Natural killer cell (primary cell): ENCODE measurements at regions not wholly inside any gene's neighbourhood (a gene's known extent, or its start where the extent isn't known, plus 50 kb on each side); places are given as distances from the start of the nearest gene placed in this dataset.

Source experiments
- ATAC-seq, 3 donors: fragments of 150-1000 bp in 2 of 3; fragments of 200-7000 bp in 1 of 3; cut with Tn5 transposase; 1 replicate in 1 of 3; 2 replicates in 2 of 3; pipeline ENCODE4 v1.10.0; 2021; ENCODE audit warnings: mild to moderate bottlenecking in 2 of 3, moderate library complexity in 2 of 3
- DNase-seq, 2 donors: peaks; one replicate each; pipeline versions ENCODE4 v3.0.0 to v3.0.0-alpha.2; 2013 to 2021; ENCODE audit warnings: mixed read lengths in 1 of 2
- H3K27ac ChIP-seq: one replicate; pipeline ENCODE4 v1.5.1; 2013; ENCODE audit warnings: mild to moderate bottlenecking, low read length
- H3K27me3 ChIP-seq: one replicate; pipeline ENCODE4 v1.6.1; 2013; ENCODE audit warnings: low read length; ENCODE audit not compliant: control insufficient read depth, insufficient read depth
- H3K36me3 ChIP-seq: one replicate; pipeline ENCODE4 v1.6.1; 2013; ENCODE audit warnings: low read length; ENCODE audit not compliant: control insufficient read depth, insufficient read depth
- H3K4me1 ChIP-seq: one replicate; pipeline ENCODE4 v1.6.1; 2013; ENCODE audit warnings: low read length; ENCODE audit not compliant: control insufficient read depth, insufficient read depth
- H3K4me3 ChIP-seq: one replicate; pipeline ENCODE4 v1.5.1; 2013; ENCODE audit warnings: low read length
- H3K9me3 ChIP-seq: one replicate; pipeline ENCODE4 v1.6.1; 2013; ENCODE audit warnings: low read length; ENCODE audit not compliant: control insufficient read depth, insufficient read depth
- H3K27ac Mint-ChIP-seq, 2 donors: one replicate each; pipeline ENCODE4 v1.8.0; 2022; ENCODE audit warnings: mild to moderate bottlenecking in 2 of 2, mixed read lengths in 2 of 2, moderate library complexity in 1 of 2
- H3K27me3 Mint-ChIP-seq, 2 donors: one replicate each; pipeline ENCODE4 v1.8.0; 2022; ENCODE audit warnings: low read depth in 2 of 2, mixed read lengths in 2 of 2
- H3K36me3 Mint-ChIP-seq: one replicate; pipeline ENCODE4 v1.8.0; 2022; ENCODE audit warnings: mixed read lengths
- H3K4me1 Mint-ChIP-seq, 2 donors: one replicate each; pipeline ENCODE4 v1.8.0; 2022; ENCODE audit warnings: mixed read lengths in 2 of 2
- H3K4me3 Mint-ChIP-seq: one replicate; pipeline ENCODE4 v1.8.0; 2022; ENCODE audit warnings: mild to moderate bottlenecking, moderate library complexity, mixed read lengths
- H3K9me3 Mint-ChIP-seq, 2 donors: one replicate each; pipeline ENCODE4 v1.8.0; 2022; ENCODE audit warnings: mixed read lengths in 2 of 2
- WGBS: methylation state at CpG from one replicate; pipeline ENCODE4 v1.1.7; 2013; ENCODE audit warnings: missing lambda C conversion rate; ENCODE audit not compliant: insufficient coverage; 5-methylcytosine and 5-hydroxymethylcytosine counted together
- intact Hi-C: fragments of 100-400 bp; cut with micrococcal nuclease; formaldehyde crosslinking; loops from one replicate; pipeline ENCODE4 v1.14.2; 2022
- TF ChIP-seq, protein P1 (sequence below): fragments of 200-600 bp; IDR thresholded peaks from one replicate; pipeline ENCODE4 v1.8.0; 2022; ENCODE audit warnings: antibody characterized with exemption

DNA sequence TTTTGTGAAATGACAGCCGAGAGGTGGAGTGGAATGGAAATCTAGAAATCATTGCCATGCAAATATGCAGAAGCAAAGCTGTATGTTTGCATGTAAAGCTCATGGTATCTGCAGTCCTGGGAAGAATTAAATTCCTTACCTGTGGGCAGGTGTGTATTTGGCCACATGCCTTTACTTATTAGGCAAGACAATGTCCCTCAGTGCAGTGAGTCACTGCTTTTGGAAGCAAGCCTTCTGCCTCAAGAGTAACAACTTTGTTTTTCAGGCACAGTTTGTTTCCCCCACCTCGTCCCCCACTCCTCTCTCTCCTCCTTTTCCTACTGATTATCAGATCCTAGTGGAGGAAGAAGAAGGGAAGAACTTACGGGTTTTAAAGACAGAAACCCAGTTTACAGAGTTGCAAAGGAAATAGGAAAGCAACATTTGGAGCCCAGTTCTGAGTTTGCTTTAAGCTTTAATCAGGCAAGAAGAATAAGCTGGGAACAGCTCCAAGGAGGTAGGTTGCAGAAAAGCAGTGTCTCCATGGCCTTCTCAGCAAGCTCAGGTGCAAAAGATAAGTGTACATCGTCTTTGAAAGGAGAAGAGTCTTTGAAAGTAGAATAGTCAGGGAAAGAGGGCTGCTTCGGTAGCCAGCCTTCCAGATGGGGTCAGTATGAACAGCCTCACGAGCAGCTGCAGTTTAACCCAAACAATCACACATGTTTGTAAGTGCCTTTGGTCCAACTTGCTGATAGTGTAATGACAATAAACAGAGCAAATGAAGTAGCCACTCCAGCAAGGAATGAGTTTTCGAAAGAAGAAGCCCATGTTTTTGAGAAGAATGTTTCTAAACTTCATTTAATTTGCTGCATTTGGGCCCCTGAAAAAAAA, 190.1 kb downstream of the KLF5 start:
- intact Hi-C loops: no loop called here

DNA sequence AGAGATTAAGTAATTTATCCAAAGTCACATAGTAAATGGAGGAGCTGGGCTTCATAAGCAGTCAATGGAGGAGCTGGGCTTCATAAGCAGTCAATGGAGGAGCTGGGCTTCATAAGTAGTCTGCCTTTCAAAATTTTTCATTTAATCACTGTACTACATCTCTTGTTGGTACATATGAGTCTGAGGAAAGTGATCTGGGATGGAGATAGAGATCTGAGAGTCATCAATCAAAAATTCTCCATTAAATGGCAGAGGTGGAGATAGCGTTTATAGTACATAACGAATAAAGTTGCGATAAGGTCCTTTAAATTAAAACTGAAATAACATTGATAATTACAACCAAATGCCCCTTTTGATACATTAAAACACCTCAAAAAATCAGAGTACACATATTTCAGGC, 189.3 kb downstream of the KLF5 start:
- ATAC-seq: no peak
- DNase-seq: no peak
- intact Hi-C loops: no loop called here

More for the DNA sequence above, 190.1 kb downstream of the KLF5 start:
- H3K4me1 Mint-ChIP-seq: no peaks in the 10 kb centered on the region
- H3K4me3 Mint-ChIP-seq: no peak overlapping the region
- no peaks in the 10 kb centered on the region for H3K4me1 ChIP-seq
- H3K27me3 ChIP-seq: no peaks in the 10 kb centered on the region
- no peak overlapping the region for H3K27ac Mint-ChIP-seq
- H3K27me3 Mint-ChIP-seq: peaks cover 3 to 24% of the 10 kb centered on the region in 2 donors
- no peak overlapping the region for H3K4me3 ChIP-seq
- no peak for DNase-seq
- WGBS: 77% methylated on average over 6 of the region's 7 CpGs
- no peak for ATAC-seq
- no peaks in the 10 kb centered on the region for H3K36me3 ChIP-seq
- TF ChIP-seq, protein P1, sequence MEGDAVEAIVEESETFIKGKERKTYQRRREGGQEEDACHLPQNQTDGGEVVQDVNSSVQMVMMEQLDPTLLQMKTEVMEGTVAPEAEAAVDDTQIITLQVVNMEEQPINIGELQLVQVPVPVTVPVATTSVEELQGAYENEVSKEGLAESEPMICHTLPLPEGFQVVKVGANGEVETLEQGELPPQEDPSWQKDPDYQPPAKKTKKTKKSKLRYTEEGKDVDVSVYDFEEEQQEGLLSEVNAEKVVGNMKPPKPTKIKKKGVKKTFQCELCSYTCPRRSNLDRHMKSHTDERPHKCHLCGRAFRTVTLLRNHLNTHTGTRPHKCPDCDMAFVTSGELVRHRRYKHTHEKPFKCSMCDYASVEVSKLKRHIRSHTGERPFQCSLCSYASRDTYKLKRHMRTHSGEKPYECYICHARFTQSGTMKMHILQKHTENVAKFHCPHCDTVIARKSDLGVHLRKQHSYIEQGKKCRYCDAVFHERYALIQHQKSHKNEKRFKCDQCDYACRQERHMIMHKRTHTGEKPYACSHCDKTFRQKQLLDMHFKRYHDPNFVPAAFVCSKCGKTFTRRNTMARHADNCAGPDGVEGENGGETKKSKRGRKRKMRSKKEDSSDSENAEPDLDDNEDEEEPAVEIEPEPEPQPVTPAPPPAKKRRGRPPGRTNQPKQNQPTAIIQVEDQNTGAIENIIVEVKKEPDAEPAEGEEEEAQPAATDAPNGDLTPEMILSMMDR: no peak
- no peak overlapping the region for H3K27ac ChIP-seq
- H3K9me3 Mint-ChIP-seq: no peaks in the 10 kb centered on the region
- no peaks in the 10 kb centered on the region for H3K36me3 Mint-ChIP-seq
- no peaks in the 10 kb centered on the region for H3K9me3 ChIP-seq

DNA sequence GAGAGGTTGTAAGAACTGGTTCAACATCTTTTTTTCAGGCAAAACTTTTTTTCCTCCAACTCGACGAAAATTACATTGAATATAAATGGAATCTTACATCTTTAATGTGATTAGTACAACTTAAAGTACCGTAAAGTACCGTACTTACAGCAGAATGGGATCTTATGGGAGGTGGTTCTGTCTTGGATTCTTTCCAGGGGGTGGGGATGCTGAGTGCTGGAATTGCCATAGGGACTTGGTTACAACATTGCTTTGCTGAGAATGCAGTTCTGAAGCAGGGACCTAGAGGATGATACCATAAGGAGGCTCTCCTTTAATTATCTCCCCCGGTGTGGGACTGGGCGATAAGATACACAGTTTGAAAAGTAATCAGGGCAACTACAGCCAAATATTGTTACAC, 186.4 kb downstream of the KLF5 start:
- DNase-seq (no peak), ATAC-seq (no peak)
- no peaks in the 10 kb centered on the region for H3K9me3 ChIP-seq
- intact Hi-C loops: no loop called here
- no peaks in the 10 kb centered on the region for H3K4me1 ChIP-seq
- Mint-ChIP-seq H3K27me3 (peaks cover 3 to 16% of the 10 kb centered on the region in 2 donors), H3K4me3 (no peak overlapping the region), H3K4me1 (no peaks in the 10 kb centered on the region), H3K36me3 (no peaks in the 10 kb centered on the region), H3K27ac (no peak overlapping the region), H3K9me3 (no peaks in the 10 kb centered on the region)
- H3K27ac ChIP-seq: no peak overlapping the region
- 97% methylated on average over 4 of the region's 6 CpGs for WGBS
- no peak overlapping the region for H3K4me3 ChIP-seq
- H3K27me3 ChIP-seq: no peaks in the 10 kb centered on the region
- no peaks in the 10 kb centered on the region for H3K36me3 ChIP-seq
- TF ChIP-seq, protein P1: no peak

More for the DNA sequence above, 189.3 kb downstream of the KLF5 start:
- Histone ChIP-seq H3K36me3 (no peaks in the 10 kb centered on the region), H3K9me3 (no peaks in the 10 kb centered on the region), H3K4me3 (no peak overlapping the region), H3K27ac (no peak overlapping the region), H3K4me1 (no peaks in the 10 kb centered on the region), H3K27me3 (no peaks in the 10 kb centered on the region)
- H3K36me3 Mint-ChIP-seq: no peaks in the 10 kb centered on the region
- H3K4me3 Mint-ChIP-seq: no peak overlapping the region
- TF ChIP-seq, protein P1: no peak
- peaks cover 3 to 24% of the 10 kb centered on the region in 2 donors for H3K27me3 Mint-ChIP-seq
- no peak overlapping the region for H3K27ac Mint-ChIP-seq
- no peaks in the 10 kb centered on the region for H3K9me3 Mint-ChIP-seq
- WGBS: no CpG with 5 or more reads among the region's 3 CpGs
- H3K4me1 Mint-ChIP-seq: no peaks in the 10 kb centered on the region
